Uterus (tissue), 3 donors: ENCODE measurements at regions not wholly inside any gene's neighbourhood (a gene's known extent, or its start where the extent isn't known, plus 50 kb on each side); places are given as distances from the start of the nearest gene placed in this dataset.

Experiments
- DNase-seq, 2 donors: peaks; one replicate each; pipeline ENCODE4 v3.0.0-alpha.2; 2019 to 2020
- H3K27ac ChIP-seq, 2 donors: fragments of 200-600 bp; sonication (generic); 1 replicate in 1 of 2; 2 replicates in 1 of 2; pipeline ENCODE4 v1.5.1; 2016 to 2018
- H3K27me3 ChIP-seq, 2 donors: fragments of 200-600 bp; sonication (generic); one replicate each; pipeline ENCODE4 v1.5.1; 2018 to 2019; ENCODE audit warnings: control low read depth in 1 of 2
- H3K36me3 ChIP-seq, 2 donors: fragments of 200-600 bp; sonication (generic); one replicate each; pipeline ENCODE4 v1.5.1; 2019; ENCODE audit warnings: control low read depth in 1 of 2
- H3K4me1 ChIP-seq, 2 donors: fragments of 200-600 bp; sonication (generic); one replicate each; pipeline ENCODE4 v1.5.1; 2018 to 2019; ENCODE audit warnings: control low read depth in 1 of 2
- H3K4me3 ChIP-seq, 2 donors: fragments of 200-600 bp; sonication (generic); 1 replicate in 1 of 2; 2 replicates in 1 of 2; pipeline ENCODE4 v1.5.1; 2018 to 2019; ENCODE audit warnings: mild to moderate bottlenecking in 1 of 2
- H3K9me3 ChIP-seq, 2 donors: fragments of 200-600 bp; sonication (generic); one replicate each; pipeline ENCODE4 v1.5.1; 2019; ENCODE audit warnings: control low read depth in 1 of 2
- POLR2A ChIP-seq, 2 donors: fragments of 450-650 bp; IDR thresholded peaks; one replicate each; pipeline ENCODE4 v1.6.1; 2016; ENCODE audit warnings: antibody characterized with exemption in 2 of 2, mild to moderate bottlenecking in 1 of 2, moderate library complexity in 1 of 2
- intact Hi-C: fragments of 100-400 bp; cut with DNase I; formaldehyde crosslinking; loops from one replicate; pipeline ENCODE4 v1.15.1; 2023; ENCODE audit warnings: low total_unique reads
- TF ChIP-seq, protein P1 (sequence below), 4 experiments: fragments of 200-600 bp in 2 of 4; fragments of 450-650 bp in 2 of 4; sonication (generic) in 2 of 4; IDR thresholded peaks; one replicate each; pipeline ENCODE4 v1.5.1; 2016 to 2019; ENCODE audit warnings: antibody characterized with exemption in 4 of 4, mild to moderate bottlenecking in 2 of 4, moderate library complexity in 1 of 4
- donor health status: DM: yes; HTN: yes; CAD: no.

DNA sequence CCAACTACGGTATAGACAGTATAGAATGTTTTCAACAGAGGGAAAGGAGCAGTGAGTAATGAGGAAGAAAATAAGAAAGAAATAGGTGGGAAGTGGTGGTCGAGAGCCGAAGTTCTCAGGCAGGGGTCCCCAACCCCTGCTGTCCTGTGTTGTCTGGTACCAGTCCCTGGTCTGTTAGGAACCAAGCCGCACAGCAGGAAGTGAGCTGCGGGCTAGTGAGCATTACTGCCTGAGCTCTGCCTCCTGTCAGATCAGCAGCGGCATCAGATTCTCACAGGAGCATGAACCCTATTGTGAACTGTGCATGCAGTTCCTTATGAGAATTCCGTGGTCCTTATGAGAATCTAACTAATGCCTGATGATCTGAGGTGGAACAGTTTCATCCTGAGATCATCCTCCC lies 107.3 kb upstream of the PTPRR start:
- Histone ChIP-seq H3K4me1 (no peaks in the 10 kb centered on the region), H3K27me3 (no peaks in the 10 kb centered on the region), H3K4me3 (no peak overlapping the region), H3K27ac (no peak overlapping the region), H3K9me3 (no peaks in the 10 kb centered on the region), H3K36me3 (no peaks in the 10 kb centered on the region)
- TF ChIP-seq, protein P1, sequence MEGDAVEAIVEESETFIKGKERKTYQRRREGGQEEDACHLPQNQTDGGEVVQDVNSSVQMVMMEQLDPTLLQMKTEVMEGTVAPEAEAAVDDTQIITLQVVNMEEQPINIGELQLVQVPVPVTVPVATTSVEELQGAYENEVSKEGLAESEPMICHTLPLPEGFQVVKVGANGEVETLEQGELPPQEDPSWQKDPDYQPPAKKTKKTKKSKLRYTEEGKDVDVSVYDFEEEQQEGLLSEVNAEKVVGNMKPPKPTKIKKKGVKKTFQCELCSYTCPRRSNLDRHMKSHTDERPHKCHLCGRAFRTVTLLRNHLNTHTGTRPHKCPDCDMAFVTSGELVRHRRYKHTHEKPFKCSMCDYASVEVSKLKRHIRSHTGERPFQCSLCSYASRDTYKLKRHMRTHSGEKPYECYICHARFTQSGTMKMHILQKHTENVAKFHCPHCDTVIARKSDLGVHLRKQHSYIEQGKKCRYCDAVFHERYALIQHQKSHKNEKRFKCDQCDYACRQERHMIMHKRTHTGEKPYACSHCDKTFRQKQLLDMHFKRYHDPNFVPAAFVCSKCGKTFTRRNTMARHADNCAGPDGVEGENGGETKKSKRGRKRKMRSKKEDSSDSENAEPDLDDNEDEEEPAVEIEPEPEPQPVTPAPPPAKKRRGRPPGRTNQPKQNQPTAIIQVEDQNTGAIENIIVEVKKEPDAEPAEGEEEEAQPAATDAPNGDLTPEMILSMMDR (IDR thresholded peaks at IDR 0.05): no peak
- no peak for TF ChIP-seq POLR2A (IDR thresholded peaks at IDR 0.05)
- no peak for DNase-seq
- intact Hi-C loops: no loop called here

DNA sequence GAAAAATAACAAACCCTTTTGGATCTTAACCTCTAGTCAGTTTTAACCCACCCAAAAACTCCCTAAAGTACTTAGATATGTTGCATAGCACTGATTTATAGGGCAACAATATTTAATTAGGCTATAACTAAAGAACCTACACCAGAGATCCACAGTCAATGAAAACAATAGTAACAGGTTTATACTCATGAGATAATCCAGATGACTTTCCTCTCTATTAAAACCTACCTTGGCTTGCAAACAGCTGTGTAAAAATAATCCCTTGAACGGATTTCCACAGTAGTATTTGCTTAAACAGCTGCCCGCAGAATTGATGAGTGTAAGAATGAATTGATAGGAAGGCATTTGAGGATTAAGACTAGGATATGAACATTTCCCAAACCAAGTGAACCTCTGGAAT lies 104.3 kb upstream of the PTPRR start:
- Histone ChIP-seq H3K27ac (no peak overlapping the region), H3K4me3 (no peak overlapping the region), H3K4me1 (no peaks in the 10 kb centered on the region), H3K9me3 (no peaks in the 10 kb centered on the region), H3K27me3 (no peaks in the 10 kb centered on the region), H3K36me3 (no peaks in the 10 kb centered on the region)
- TF ChIP-seq POLR2A (IDR thresholded peaks at IDR 0.05): no peak
- TF ChIP-seq, protein P1 (IDR thresholded peaks at IDR 0.05): no peak
- intact Hi-C loops: no loop called here
- no peak for DNase-seq

DNA sequence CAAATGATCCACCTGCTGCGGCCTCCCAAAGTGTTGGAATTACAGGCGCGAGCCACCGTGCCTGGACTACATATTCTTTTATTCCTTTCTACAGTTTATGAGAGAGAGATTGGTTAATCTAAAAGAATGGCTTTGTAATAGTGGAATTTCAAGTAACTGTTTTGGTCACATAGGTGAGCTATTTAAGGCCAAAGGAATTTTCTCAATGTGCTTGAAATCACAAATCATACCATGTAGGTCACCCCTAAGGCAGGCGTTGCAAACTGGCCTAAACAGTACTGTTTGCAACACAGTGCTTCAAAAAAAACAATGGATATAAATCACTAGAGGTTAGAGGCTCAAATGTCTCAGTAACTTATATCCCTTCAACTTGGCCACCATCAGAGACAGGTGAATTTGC lies 103.7 kb upstream of the PTPRR start:
- H3K4me1 ChIP-seq: no peaks in the 10 kb centered on the region
- no peaks in the 10 kb centered on the region for H3K9me3 ChIP-seq
- no peaks in the 10 kb centered on the region for H3K36me3 ChIP-seq
- H3K27ac ChIP-seq: no peak overlapping the region
- no peak overlapping the region for H3K4me3 ChIP-seq
- DNase-seq: no peak
- H3K27me3 ChIP-seq: no peaks in the 10 kb centered on the region
- intact Hi-C loops: no loop called here
- no peak for TF ChIP-seq POLR2A (IDR thresholded peaks at IDR 0.05)
- TF ChIP-seq, protein P1 (IDR thresholded peaks at IDR 0.05): no peak

DNA sequence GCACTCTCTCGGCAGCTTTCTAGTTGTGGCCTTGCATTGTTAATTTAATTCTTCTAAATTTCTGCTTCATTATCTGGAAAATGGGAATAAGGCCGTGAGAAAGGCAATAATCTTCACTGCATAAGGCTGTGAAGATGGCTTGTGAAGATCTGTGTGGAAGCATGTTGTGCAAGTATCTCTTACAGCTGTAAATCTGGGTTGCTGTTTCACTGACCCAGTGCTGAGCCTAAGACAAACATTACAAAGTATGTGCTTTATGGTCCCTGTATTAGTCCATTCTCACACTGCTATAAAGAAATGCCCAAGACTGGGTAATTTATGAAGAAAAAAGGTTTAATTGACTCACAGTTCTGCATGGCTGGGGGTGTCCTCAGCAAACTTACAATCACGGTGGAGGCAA lies 101.0 kb upstream of the PTPRR start:
- no peak overlapping the region for H3K27ac ChIP-seq
- no peaks in the 10 kb centered on the region for H3K4me1 ChIP-seq
- no peak for TF ChIP-seq POLR2A (IDR thresholded peaks at IDR 0.05)
- TF ChIP-seq, protein P1 (IDR thresholded peaks at IDR 0.05): no peak
- no peaks in the 10 kb centered on the region for H3K36me3 ChIP-seq
- H3K9me3 ChIP-seq: no peaks in the 10 kb centered on the region
- no peak for DNase-seq
- H3K27me3 ChIP-seq: no peaks in the 10 kb centered on the region
- intact Hi-C loops: no loop called here
- no peak overlapping the region for H3K4me3 ChIP-seq

DNA sequence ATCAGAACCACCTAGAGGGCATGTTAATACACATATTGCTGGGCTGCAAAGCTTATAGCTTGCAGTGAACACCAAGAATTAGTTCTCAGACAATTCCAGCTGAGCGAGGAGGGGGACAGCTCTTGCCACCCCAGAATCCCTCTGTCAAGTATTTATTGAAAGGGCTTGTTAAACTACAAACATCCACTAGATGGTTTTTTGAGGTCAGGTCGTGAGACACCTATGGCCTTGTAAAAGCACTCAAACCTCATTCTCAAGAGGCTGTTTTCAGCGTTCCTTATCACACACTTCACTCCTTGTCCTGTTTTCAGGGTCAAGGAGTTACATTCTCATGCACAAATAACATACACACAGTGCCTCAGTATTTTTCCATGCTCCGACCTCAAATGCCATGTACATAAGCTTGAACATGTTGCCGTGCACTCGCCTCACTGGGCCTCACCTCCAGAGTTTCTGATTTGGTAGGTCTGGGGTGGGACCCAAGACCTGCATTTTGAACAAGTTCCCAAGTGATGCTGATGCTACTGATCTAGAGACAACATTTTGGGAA lies 98.8 kb upstream of the PTPRR start:
- intact Hi-C loops: no loop called here
- no peaks in the 10 kb centered on the region for H3K4me1 ChIP-seq
- no peak for DNase-seq
- no peaks in the 10 kb centered on the region for H3K36me3 ChIP-seq
- H3K4me3 ChIP-seq: no peak overlapping the region
- no peak overlapping the region for H3K27ac ChIP-seq
- no peaks in the 10 kb centered on the region for H3K27me3 ChIP-seq
- TF ChIP-seq, protein P1 (IDR thresholded peaks at IDR 0.05): no peak
- TF ChIP-seq POLR2A (IDR thresholded peaks at IDR 0.05): no peak
- H3K9me3 ChIP-seq: no peaks in the 10 kb centered on the region
